ENCODE measurements at regions not wholly inside any gene's neighbourhood (a gene's known extent, or its start where the extent isn't known, plus 50 kb on each side); places are given as distances from the start of the nearest gene placed in this dataset.

DNA sequence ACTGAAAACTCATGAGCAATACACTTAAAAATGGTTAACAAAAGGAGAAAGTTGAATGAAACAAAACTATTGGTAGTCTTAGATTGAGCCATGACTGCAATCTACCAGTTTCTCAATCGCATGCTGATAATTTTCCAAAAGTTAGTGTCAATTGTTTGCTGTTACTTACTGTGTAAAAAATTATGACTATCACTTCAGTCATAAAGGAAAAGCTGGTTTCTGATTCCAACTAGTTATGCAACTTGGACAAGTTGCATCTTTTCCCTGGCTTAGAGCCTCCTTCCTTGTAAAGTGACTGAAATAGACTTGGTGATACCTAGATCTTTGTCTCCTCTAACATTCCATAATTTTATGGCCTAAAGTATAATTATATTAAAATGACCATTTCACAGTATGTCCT lies 88.3 kb upstream of the PAK5 start:
- no peak for TF ChIP-seq CTCF (conservative IDR thresholded peaks at IDR 0.05; ENCODE audit: low read depth, low read length)
- TF ChIP-seq EZH2phosphoT487 (IDR thresholded peaks at IDR 0.05; ENCODE audit: borderline replicate concordance, low read length), result no peak
- TF ChIP-seq EZH2 (IDR thresholded peaks at IDR 0.05; ENCODE audit: low read length, unreplicated experiment), result no peak
